Fibroblast of peridontal ligament (primary cell): ENCODE measurements at regions not wholly inside any gene's neighbourhood (a gene's known extent, or its start where the extent isn't known, plus 50 kb on each side); places are given as distances from the start of the nearest gene placed in this dataset.

ENCODE experiments used
- DNase-seq: peaks from one replicate; pipeline ENCODE4 v3.0.0-alpha.2; 2010; ENCODE audit errors: extremely low read depth

DNA sequence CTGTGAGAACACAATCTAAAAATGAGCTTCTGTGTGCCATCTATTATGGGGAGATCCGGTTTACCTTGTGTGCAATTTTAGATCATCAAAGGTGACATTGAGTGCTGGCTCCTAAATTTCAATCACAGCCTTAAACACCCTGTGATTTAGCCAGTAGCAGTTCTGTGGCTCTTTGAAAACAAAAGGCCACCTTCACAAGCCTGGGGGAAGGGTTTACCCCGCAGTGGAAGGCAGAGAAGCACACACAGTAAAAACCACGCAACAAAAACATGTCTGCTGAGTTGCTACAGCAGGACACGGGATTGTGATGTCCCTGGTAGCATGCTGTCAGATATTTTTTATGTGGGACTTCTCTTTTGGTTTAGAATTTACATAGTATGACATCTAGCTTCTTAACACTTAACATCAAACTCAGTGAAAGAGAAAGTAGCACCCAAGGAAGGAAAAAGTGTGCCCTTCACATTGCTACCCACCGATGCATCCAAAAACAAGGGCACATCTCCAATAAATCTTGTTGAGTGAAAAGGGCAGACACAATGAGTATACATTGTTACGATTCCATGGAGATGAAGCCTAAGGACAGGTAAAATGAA, 56.1 kb upstream of the RNF152 start:
- DNase-seq, result no peak

GRCh38 chr18:61948281-61948741, 55.5 kb upstream of the RNF152 start:
- no peak for DNase-seq

DNA sequence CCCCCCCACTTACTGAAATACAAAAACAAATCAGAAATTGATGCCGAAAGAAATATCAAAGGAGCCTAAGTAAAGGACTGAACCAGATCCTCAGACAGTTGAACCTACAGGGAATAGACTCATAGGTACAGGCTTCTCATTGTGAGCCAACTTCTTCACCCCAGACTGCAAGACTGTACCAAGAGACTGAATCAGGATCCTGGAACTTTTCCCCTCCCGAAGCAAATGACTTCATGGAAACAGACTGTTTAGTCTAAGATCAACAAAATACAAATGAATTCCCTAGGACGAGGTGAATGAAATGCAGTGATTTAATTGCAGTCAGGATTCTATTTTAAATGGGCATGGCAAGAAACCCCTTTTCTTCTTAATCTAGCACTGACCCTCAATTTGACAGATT, 53.6 kb upstream of the RNF152 start:
- peak; percentile 77 for DNase-seq

DNA sequence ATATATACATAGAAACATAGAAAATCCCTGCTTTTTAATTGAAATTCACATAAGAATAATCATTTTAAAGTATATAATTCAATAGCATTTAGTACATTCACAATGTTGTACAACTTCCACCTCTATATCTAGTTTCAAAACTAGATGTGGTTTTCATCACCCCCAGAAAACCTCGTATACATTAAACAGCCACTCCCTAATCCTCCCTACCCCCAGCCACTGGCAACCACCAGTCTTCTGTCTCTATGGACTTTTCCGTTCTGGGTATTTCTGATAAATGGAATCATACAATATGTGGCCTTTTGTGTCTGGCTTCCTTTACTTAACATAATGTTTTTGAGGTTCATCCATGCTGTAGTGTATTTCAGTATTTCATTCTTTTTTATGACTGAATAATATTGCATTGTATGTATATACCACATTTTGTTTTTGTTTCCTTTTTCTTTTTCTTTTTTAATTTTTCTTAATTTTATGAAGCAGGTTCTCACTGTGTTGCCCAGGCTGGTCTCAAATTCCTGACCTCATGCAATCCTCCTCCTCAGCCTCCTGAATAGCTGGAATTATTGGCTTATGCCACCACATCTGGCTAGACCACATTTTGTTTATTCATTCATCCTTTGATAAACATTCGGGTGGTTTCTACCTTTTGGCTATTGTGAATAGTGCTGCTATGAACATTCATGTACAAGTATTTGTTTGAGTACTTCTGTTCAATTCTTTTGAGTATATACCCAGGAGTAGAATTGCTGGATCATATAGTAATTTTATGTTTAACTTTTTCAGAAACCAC, 50.6 kb upstream of the RNF152 start:
- DNase-seq, result no peak
